Trophoblast cell (in vitro differentiated cells and primary cell): ENCODE measurements at regions not wholly inside any gene's neighbourhood (a gene's known extent, or its start where the extent isn't known, plus 50 kb on each side); places are given as distances from the start of the nearest gene placed in this dataset.
"Not testable (repeated sequence)": the region's sequence is repeated elsewhere in the genome, so short reads cannot be mapped to it uniquely, and the experiment has no call there.

Experiments
- DNase-seq, 2 donors: peaks; one replicate each; pipeline ENCODE4 v3.0.0-alpha.2; 2016
- H2AFZ ChIP-seq: 2 replicates; pipeline ENCODE4 v1.6.1; 2013; ENCODE audit warnings: low read length, moderate library complexity, mild to moderate bottlenecking; ENCODE audit not compliant: insufficient read depth, poor library complexity
- H2AK5ac ChIP-seq: 2 replicates; pipeline ENCODE4 v1.6.1; 2013; ENCODE audit warnings: mild to moderate bottlenecking, low read length
- H2BK120ac ChIP-seq: 2 replicates; pipeline ENCODE4 v1.6.1; 2013; ENCODE audit warnings: low read length, mild to moderate bottlenecking, moderate library complexity; ENCODE audit not compliant: insufficient read depth, poor library complexity
- H2BK12ac ChIP-seq: 2 replicates; pipeline ENCODE4 v1.6.1; 2013; ENCODE audit warnings: mild to moderate bottlenecking, low read length, moderate library complexity
- H2BK5ac ChIP-seq: 2 replicates; pipeline ENCODE4 v1.6.1; 2013; ENCODE audit warnings: low read length, low read depth, moderate library complexity, mild to moderate bottlenecking; ENCODE audit not compliant: poor library complexity
- H3K14ac ChIP-seq: 2 replicates; pipeline ENCODE4 v1.6.1; 2013; ENCODE audit warnings: mild to moderate bottlenecking, low read length
- H3K18ac ChIP-seq: 2 replicates; pipeline ENCODE4 v1.6.1; 2013; ENCODE audit warnings: mild to moderate bottlenecking, low read length
- H3K23ac ChIP-seq: 2 replicates; pipeline ENCODE4 v1.6.1; 2013; ENCODE audit warnings: low read length
- H3K27ac ChIP-seq: 2 replicates; pipeline ENCODE4 v1.5.1; 2013; ENCODE audit warnings: low read depth, mild to moderate bottlenecking, inconsistent platforms, low read length, moderate library complexity
- H3K27me3 ChIP-seq: 2 replicates; pipeline ENCODE4 v1.6.1; 2013; ENCODE audit warnings: inconsistent platforms, mild to moderate bottlenecking, low read length, moderate library complexity; ENCODE audit not compliant: insufficient read depth
- H3K36me3 ChIP-seq, 2 experiments: 1 replicate in 1 of 2; 2 replicates in 1 of 2; pipeline ENCODE4 v1.6.1; 2013; ENCODE audit warnings: low read length in 2 of 2, mild to moderate bottlenecking in 2 of 2, moderate library complexity in 1 of 2; ENCODE audit not compliant: insufficient read depth in 2 of 2, control insufficient read depth in 1 of 2
- H3K4ac ChIP-seq: 2 replicates; pipeline ENCODE4 v1.6.1; 2013; ENCODE audit warnings: low read depth, mild to moderate bottlenecking, low read length, moderate library complexity
- H3K4me1 ChIP-seq, 2 experiments: 1 replicate in 1 of 2; 2 replicates in 1 of 2; pipeline ENCODE4 v1.6.1; 2013; ENCODE audit warnings: low read length in 2 of 2, mild to moderate bottlenecking in 2 of 2, moderate library complexity in 1 of 2; ENCODE audit not compliant: insufficient read depth in 2 of 2, control insufficient read depth in 1 of 2
- H3K4me2 ChIP-seq: 2 replicates; pipeline ENCODE4 v1.6.1; 2013; ENCODE audit warnings: inconsistent platforms, mild to moderate bottlenecking, low read length, moderate library complexity
- H3K4me3 ChIP-seq: 2 replicates; pipeline ENCODE4 v1.5.1; 2013; ENCODE audit warnings: mild to moderate bottlenecking, low read depth, low read length, inconsistent platforms
- H3K79me1 ChIP-seq: one replicate; pipeline ENCODE4 v1.6.1; 2013; ENCODE audit warnings: low read length
- H3K79me2 ChIP-seq: 2 replicates; pipeline ENCODE4 v1.6.1; 2013; ENCODE audit warnings: low read length, mild to moderate bottlenecking; ENCODE audit not compliant: control insufficient read depth, insufficient read depth, poor library complexity
- H3K9ac ChIP-seq: 2 replicates; pipeline ENCODE4 v1.6.1; 2013; ENCODE audit warnings: mild to moderate bottlenecking, low read length
- H3K9me3 ChIP-seq: 2 replicates; pipeline ENCODE4 v1.6.1; 2013; ENCODE audit warnings: low read depth, mild to moderate bottlenecking, control low read depth, inconsistent platforms, low read length; ENCODE audit not compliant: insufficient read depth
- H4K12ac ChIP-seq: 2 replicates; pipeline ENCODE4 v1.6.1; 2013; ENCODE audit warnings: low read depth, mild to moderate bottlenecking, low read length, moderate library complexity
- H4K8ac ChIP-seq: 2 replicates; pipeline ENCODE4 v1.6.1; 2013; ENCODE audit warnings: low read depth, mild to moderate bottlenecking, low read length, moderate library complexity
- H4K91ac ChIP-seq: one replicate; pipeline ENCODE4 v1.6.1; 2013; ENCODE audit warnings: low read depth, mild to moderate bottlenecking, low read length, moderate library complexity
- WGBS: extraction: QIAGEN DNeasy Blood & Tissue Kit; methylation state at CpG from one replicate; pipeline ENCODE4 v1.1.7; 2013; ENCODE audit warnings: missing lambda C conversion rate; ENCODE audit not compliant: insufficient read length, insufficient coverage; ENCODE audit errors: extremely low coverage; 5-methylcytosine and 5-hydroxymethylcytosine counted together

GRCh38 chr15:35279811-35280210 lies 194.7 kb upstream of the NANOGP8 start:
- Histone ChIP-seq H3K9ac (no peak overlapping the region), H3K18ac (no peak overlapping the region), H4K8ac (no peak overlapping the region), H3K27ac (no peak overlapping the region), H3K4me1 (no peaks in the 10 kb centered on the region), H2BK120ac (no peak overlapping the region), H2AFZ (no peak overlapping the region), H4K91ac (no peak overlapping the region), H2BK12ac (no peak overlapping the region), H3K4me2 (no peak overlapping the region), H4K12ac (no peak overlapping the region), H2AK5ac (no peak overlapping the region), H3K27me3 (no peaks in the 10 kb centered on the region), H3K4me3 (no peak overlapping the region), H3K4ac (no peak overlapping the region), H3K23ac (no peak overlapping the region), H3K14ac (no peak overlapping the region), H3K9me3 (peaks cover 5% of the 10 kb centered on the region), H2BK5ac (no peak overlapping the region), H3K79me1 (no peaks in the 10 kb centered on the region), H3K36me3 (no peaks in the 10 kb centered on the region), H3K79me2 (no peaks in the 10 kb centered on the region)
- DNase-seq = no peak
- no CpG with 5 or more reads among the region's 1 CpG for WGBS

GRCh38 chr15:35271371-35272043 lies 186.4 kb upstream of the NANOGP8 start:
- no peak overlapping the region for H2BK12ac ChIP-seq
- no peak overlapping the region for H4K8ac ChIP-seq
- H3K9ac ChIP-seq = no peak overlapping the region
- no peak overlapping the region for H3K4ac ChIP-seq
- WGBS = no CpG with 5 or more reads among the region's 4 CpGs
- H2AK5ac ChIP-seq = no peak overlapping the region
- H4K12ac ChIP-seq = no peak overlapping the region
- no peak overlapping the region for H3K14ac ChIP-seq
- no peak for DNase-seq
- H2BK120ac ChIP-seq = no peak overlapping the region
- no peak overlapping the region for H3K23ac ChIP-seq
- no peaks in the 10 kb centered on the region for H3K4me1 ChIP-seq
- no peak overlapping the region for H3K4me2 ChIP-seq
- H3K79me1 ChIP-seq = no peaks in the 10 kb centered on the region
- no peak overlapping the region for H4K91ac ChIP-seq
- no peaks in the 10 kb centered on the region for H3K79me2 ChIP-seq
- no peaks in the 10 kb centered on the region for H3K9me3 ChIP-seq
- H3K27ac ChIP-seq = no peak overlapping the region
- no peak overlapping the region for H3K18ac ChIP-seq
- no peak overlapping the region for H2AFZ ChIP-seq
- H2BK5ac ChIP-seq = no peak overlapping the region
- no peaks in the 10 kb centered on the region for H3K36me3 ChIP-seq
- no peaks in the 10 kb centered on the region for H3K27me3 ChIP-seq
- H3K4me3 ChIP-seq = no peak overlapping the region

- WGBS = no CpG with 5 or more reads among the region's 5 CpGs
- H3K36me3 ChIP-seq = no peaks in the 10 kb centered on the region
- no peaks in the 10 kb centered on the region for H3K79me1 ChIP-seq
- H4K91ac ChIP-seq = no peak overlapping the region
- H2AK5ac ChIP-seq = no peak overlapping the region
- H3K4ac ChIP-seq = no peak overlapping the region
- H3K4me3 ChIP-seq = no peak overlapping the region
- no peak overlapping the region for H3K18ac ChIP-seq
- DNase-seq = no peak
- no peak overlapping the region for H3K4me2 ChIP-seq
- no peak overlapping the region for H2BK5ac ChIP-seq
- H3K79me2 ChIP-seq = no peaks in the 10 kb centered on the region
- no peak overlapping the region for H3K27ac ChIP-seq
- no peak overlapping the region for H3K14ac ChIP-seq
- no peak overlapping the region for H2AFZ ChIP-seq
- H3K23ac ChIP-seq = no peak overlapping the region
- no peak overlapping the region for H3K9ac ChIP-seq
- H3K4me1 ChIP-seq = no peaks in the 10 kb centered on the region
- no peak overlapping the region for H4K8ac ChIP-seq
- no peak overlapping the region for H2BK120ac ChIP-seq
- no peak overlapping the region for H4K12ac ChIP-seq
- H3K9me3 ChIP-seq = no peaks in the 10 kb centered on the region
- H3K27me3 ChIP-seq = no peaks in the 10 kb centered on the region
- no peak overlapping the region for H2BK12ac ChIP-seq
Measured at GRCh38 chr15:35260941-35261340, 175.8 kb upstream of the NANOGP8 start.

- H3K18ac ChIP-seq, H3K14ac ChIP-seq, H3K4me3 ChIP-seq, H4K12ac ChIP-seq, H2BK12ac ChIP-seq, DNase-seq, H4K8ac ChIP-seq, H3K23ac ChIP-seq, H3K27me3 ChIP-seq, H3K9ac ChIP-seq, H3K4ac ChIP-seq, H3K27ac ChIP-seq, H2BK120ac ChIP-seq, H2BK5ac ChIP-seq, H2AK5ac ChIP-seq, H3K9me3 ChIP-seq, H3K4me2 ChIP-seq, H3K79me2 ChIP-seq, H3K79me1 ChIP-seq, H3K4me1 ChIP-seq, H3K36me3 ChIP-seq, H2AFZ ChIP-seq, H4K91ac ChIP-seq: not testable (repeated sequence)
- WGBS = no CpG with 5 or more reads among the region's 6 CpGs
Measured at GRCh38 chr15:35260274-35260673, 175.2 kb upstream of the NANOGP8 start.
